Testis (tissue), 2 donors: ENCODE measurements at regions not wholly inside any gene's neighbourhood (a gene's known extent, or its start where the extent isn't known, plus 50 kb on each side); places are given as distances from the start of the nearest gene placed in this dataset.
"Not testable (repeated sequence)": the region's sequence is repeated elsewhere in the genome, so short reads cannot be mapped to it uniquely, and the experiment has no call there.

Experiments
- POLR2A ChIP-seq: fragments of 450-650 bp; IDR thresholded peaks from one replicate; pipeline ENCODE4 v1.6.1; 2017; ENCODE audit warnings: antibody characterized with exemption, mild to moderate bottlenecking, moderate library complexity
- TF ChIP-seq, protein P1 (sequence below), 3 experiments: fragments of 450-650 bp in 2 of 3; fragments of 200-600 bp in 1 of 3; sonication (generic) in 1 of 3; IDR thresholded peaks; one replicate each; pipeline ENCODE4 v1.5.1; 2016 to 2019; ENCODE audit warnings: antibody characterized with exemption in 3 of 3, mild to moderate bottlenecking in 2 of 3, moderate library complexity in 1 of 3

- TF ChIP-seq, protein P1, sequence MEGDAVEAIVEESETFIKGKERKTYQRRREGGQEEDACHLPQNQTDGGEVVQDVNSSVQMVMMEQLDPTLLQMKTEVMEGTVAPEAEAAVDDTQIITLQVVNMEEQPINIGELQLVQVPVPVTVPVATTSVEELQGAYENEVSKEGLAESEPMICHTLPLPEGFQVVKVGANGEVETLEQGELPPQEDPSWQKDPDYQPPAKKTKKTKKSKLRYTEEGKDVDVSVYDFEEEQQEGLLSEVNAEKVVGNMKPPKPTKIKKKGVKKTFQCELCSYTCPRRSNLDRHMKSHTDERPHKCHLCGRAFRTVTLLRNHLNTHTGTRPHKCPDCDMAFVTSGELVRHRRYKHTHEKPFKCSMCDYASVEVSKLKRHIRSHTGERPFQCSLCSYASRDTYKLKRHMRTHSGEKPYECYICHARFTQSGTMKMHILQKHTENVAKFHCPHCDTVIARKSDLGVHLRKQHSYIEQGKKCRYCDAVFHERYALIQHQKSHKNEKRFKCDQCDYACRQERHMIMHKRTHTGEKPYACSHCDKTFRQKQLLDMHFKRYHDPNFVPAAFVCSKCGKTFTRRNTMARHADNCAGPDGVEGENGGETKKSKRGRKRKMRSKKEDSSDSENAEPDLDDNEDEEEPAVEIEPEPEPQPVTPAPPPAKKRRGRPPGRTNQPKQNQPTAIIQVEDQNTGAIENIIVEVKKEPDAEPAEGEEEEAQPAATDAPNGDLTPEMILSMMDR (IDR thresholded peaks at IDR 0.05), result not testable (repeated sequence)
- not testable (repeated sequence) for TF ChIP-seq POLR2A
Measured at GRCh38 chr16:88221001-88221761, 161.6 kb upstream of the ZNF469 start.
